ENCODE measurements at regions not wholly inside any gene's neighbourhood (a gene's known extent, or its start where the extent isn't known, plus 50 kb on each side); places are given as distances from the start of the nearest gene placed in this dataset.

GRCh38 chr9:18350995-18351595 lies 122.9 kb upstream of the ADAMTSL1 start:
- no peak for DNase-seq (ENCODE audit: low spot score)

- no peak for DNase-seq (ENCODE audit: low spot score)
Measured at GRCh38 chr9:18352711-18353110, 121.2 kb upstream of the ADAMTSL1 start.

- no peak for DNase-seq (ENCODE audit: low spot score)
Measured at GRCh38 chr9:18353473-18353872, 120.5 kb upstream of the ADAMTSL1 start.

- DNase-seq (ENCODE audit: low spot score) = no peak
Measured at GRCh38 chr9:18357321-18357720, 116.6 kb upstream of the ADAMTSL1 start.

GRCh38 chr9:18358325-18358724 lies 115.6 kb upstream of the ADAMTSL1 start:
- no peak for DNase-seq (ENCODE audit: low spot score)

GRCh38 chr9:18359335-18359734 lies 114.6 kb upstream of the ADAMTSL1 start:
- no peak for DNase-seq (ENCODE audit: low spot score)

- DNase-seq (ENCODE audit: low spot score) = no peak
Measured at GRCh38 chr9:18360005-18360404, 113.9 kb upstream of the ADAMTSL1 start.

- no peak for DNase-seq (ENCODE audit: low spot score)
Measured at GRCh38 chr9:18361646-18362045, 112.3 kb upstream of the ADAMTSL1 start.

- no peak for DNase-seq (ENCODE audit: low spot score)
Measured at GRCh38 chr9:18362166-18362565, 111.8 kb upstream of the ADAMTSL1 start.

GRCh38 chr9:18362901-18363685 lies 110.9 kb upstream of the ADAMTSL1 start:
- DNase-seq (ENCODE audit: low spot score) = no peak

GRCh38 chr9:18365651-18366050 lies 108.3 kb upstream of the ADAMTSL1 start:
- DNase-seq (ENCODE audit: low spot score) = no peak

- no peak for DNase-seq (ENCODE audit: low spot score)
Measured at GRCh38 chr9:18366184-18366583, 107.8 kb upstream of the ADAMTSL1 start.

- DNase-seq (ENCODE audit: low spot score) = no peak
Measured at GRCh38 chr9:18368206-18368605, 105.7 kb upstream of the ADAMTSL1 start.

GRCh38 chr9:18371141-18371540 lies 102.8 kb upstream of the ADAMTSL1 start:
- no peak for DNase-seq (ENCODE audit: low spot score)

- no peak for DNase-seq (ENCODE audit: low spot score)
Measured at GRCh38 chr9:18371621-18372020, 102.3 kb upstream of the ADAMTSL1 start.

GRCh38 chr9:18379073-18379811 lies 94.7 kb upstream of the ADAMTSL1 start:
- DNase-seq (ENCODE audit: low spot score) = no peak

GRCh38 chr9:18382243-18382642 lies 91.7 kb upstream of the ADAMTSL1 start:
- DNase-seq (ENCODE audit: low spot score) = no peak

- no peak for DNase-seq (ENCODE audit: low spot score)
Measured at GRCh38 chr9:18384066-18384465, 89.9 kb upstream of the ADAMTSL1 start.

GRCh38 chr9:18385696-18386490 lies 88.1 kb upstream of the ADAMTSL1 start:
- no peak for DNase-seq (ENCODE audit: low spot score)

- DNase-seq (ENCODE audit: low spot score) = no peak
Measured at GRCh38 chr9:18390393-18390792, 83.6 kb upstream of the ADAMTSL1 start.

GRCh38 chr9:18393340-18394130 lies 80.4 kb upstream of the ADAMTSL1 start:
- DNase-seq (ENCODE audit: low spot score) = no peak
